ENCODE measurements at regions not wholly inside any gene's neighbourhood (a gene's known extent, or its start where the extent isn't known, plus 50 kb on each side); places are given as distances from the start of the nearest gene placed in this dataset.
"Not testable (repeated sequence)": the region's sequence is repeated elsewhere in the genome, so short reads cannot be mapped to it uniquely, and the experiment has no call there.

GRCh38 chr4:179163147-179163546, 1720.9 kb upstream of the AGA start:
- no TSS peak for BruUV-seq (replicated peaks)
- TF ChIP-seq, protein P1, sequence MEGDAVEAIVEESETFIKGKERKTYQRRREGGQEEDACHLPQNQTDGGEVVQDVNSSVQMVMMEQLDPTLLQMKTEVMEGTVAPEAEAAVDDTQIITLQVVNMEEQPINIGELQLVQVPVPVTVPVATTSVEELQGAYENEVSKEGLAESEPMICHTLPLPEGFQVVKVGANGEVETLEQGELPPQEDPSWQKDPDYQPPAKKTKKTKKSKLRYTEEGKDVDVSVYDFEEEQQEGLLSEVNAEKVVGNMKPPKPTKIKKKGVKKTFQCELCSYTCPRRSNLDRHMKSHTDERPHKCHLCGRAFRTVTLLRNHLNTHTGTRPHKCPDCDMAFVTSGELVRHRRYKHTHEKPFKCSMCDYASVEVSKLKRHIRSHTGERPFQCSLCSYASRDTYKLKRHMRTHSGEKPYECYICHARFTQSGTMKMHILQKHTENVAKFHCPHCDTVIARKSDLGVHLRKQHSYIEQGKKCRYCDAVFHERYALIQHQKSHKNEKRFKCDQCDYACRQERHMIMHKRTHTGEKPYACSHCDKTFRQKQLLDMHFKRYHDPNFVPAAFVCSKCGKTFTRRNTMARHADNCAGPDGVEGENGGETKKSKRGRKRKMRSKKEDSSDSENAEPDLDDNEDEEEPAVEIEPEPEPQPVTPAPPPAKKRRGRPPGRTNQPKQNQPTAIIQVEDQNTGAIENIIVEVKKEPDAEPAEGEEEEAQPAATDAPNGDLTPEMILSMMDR (IDR thresholded peaks at IDR 0.05; ENCODE audit: unreplicated experiment): no peak
- ChIA-PET POLR2A (no interaction called here), CTCF (interaction anchor here (0.7 kb wide), 1 partner anchor 64 kb away, joined by 4 read pairs; no protein-coding TSS in a partner anchor)
- Mint-ChIP-seq H3K9me3 (ENCODE audit: unreplicated experiment) (peaks cover 7% of the 10 kb centered on the region), H3K36me3 (ENCODE audit: insufficient read depth, unreplicated experiment) (no peaks in the 10 kb centered on the region), H3K4me1 (ENCODE audit: insufficient read depth, unreplicated experiment) (no peaks in the 10 kb centered on the region), H3K4me3 (ENCODE audit: unreplicated experiment) (no peak overlapping the region), H3K27me3 (ENCODE audit: insufficient read depth, unreplicated experiment) (no peaks in the 10 kb centered on the region), H3K27ac (ENCODE audit: low read depth, unreplicated experiment) (no peak overlapping the region)
- no peak for DNase-seq (ENCODE audit: unreplicated experiment)
- intact Hi-C loops (cut with micrococcal nuclease): no loop called here

- intact Hi-C loops (cut with micrococcal nuclease): no loop called here
- POLR2A ChIA-PET: no interaction called here
- no peak overlapping the region for H3K27ac Mint-ChIP-seq (ENCODE audit: low read depth, unreplicated experiment)
- BruUV-seq (replicated peaks): no TSS peak
- H3K27me3 Mint-ChIP-seq (ENCODE audit: insufficient read depth, unreplicated experiment): no peaks in the 10 kb centered on the region
- H3K4me1 Mint-ChIP-seq (ENCODE audit: insufficient read depth, unreplicated experiment): no peaks in the 10 kb centered on the region
- H3K4me3 Mint-ChIP-seq (ENCODE audit: unreplicated experiment): no peak overlapping the region
- CTCF ChIA-PET: interaction anchor here (1.0 kb wide), 1 partner anchor 14 kb away, joined by 3 read pairs; no protein-coding TSS in a partner anchor
- no peak for DNase-seq (ENCODE audit: unreplicated experiment)
- H3K36me3 Mint-ChIP-seq (ENCODE audit: insufficient read depth, unreplicated experiment): no peaks in the 10 kb centered on the region
- peaks cover 7% of the 10 kb centered on the region for H3K9me3 Mint-ChIP-seq (ENCODE audit: unreplicated experiment)
- TF ChIP-seq, protein P1 (IDR thresholded peaks at IDR 0.05; ENCODE audit: unreplicated experiment): no peak
These were observed 1722.2 kb upstream of the AGA start for GRCh38 chr4:179164267-179164999.

DNA sequence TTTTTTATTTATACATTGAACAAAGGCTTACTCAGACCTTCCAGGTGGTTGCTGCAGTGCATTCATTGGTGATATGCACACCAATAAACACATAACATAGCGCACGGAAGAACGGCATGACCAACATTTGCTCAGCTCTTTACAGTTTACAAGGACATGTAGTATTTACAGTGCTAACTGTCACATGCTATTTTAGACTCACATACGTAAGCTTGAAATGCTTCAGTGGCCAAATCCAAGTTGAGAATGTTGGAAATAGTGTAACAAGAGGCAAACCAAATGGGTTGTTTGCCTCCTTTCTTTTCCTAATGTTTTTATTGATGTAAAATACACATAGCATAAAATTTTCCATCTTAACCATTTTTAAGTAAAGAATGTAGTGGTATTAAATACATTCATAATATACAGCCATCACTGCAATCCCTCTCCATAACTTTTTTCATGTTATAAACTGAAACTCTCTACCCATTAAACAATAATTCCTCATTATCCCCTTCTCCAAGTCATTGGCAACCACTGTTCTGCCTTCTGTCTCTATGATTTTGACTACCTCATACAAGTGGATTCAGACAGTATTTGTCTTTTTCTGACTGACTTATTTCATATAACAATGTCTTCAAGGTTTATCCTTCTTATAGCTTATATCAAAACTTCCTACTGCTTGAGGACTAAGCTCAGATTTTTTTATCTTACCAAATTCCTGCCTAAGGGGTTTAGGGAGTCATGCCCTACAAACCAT, 1722.9 kb upstream of the AGA start:
- Mint-ChIP-seq H3K27me3 (ENCODE audit: insufficient read depth, unreplicated experiment) (no peaks in the 10 kb centered on the region), H3K27ac (ENCODE audit: low read depth, unreplicated experiment) (no peak overlapping the region), H3K36me3 (ENCODE audit: insufficient read depth, unreplicated experiment) (no peaks in the 10 kb centered on the region), H3K4me1 (ENCODE audit: insufficient read depth, unreplicated experiment) (no peaks in the 10 kb centered on the region), H3K9me3 (ENCODE audit: unreplicated experiment) (peaks cover 7% of the 10 kb centered on the region), H3K4me3 (ENCODE audit: unreplicated experiment) (no peak overlapping the region)
- DNase-seq (ENCODE audit: unreplicated experiment): no peak
- TF ChIP-seq, protein P1 (IDR thresholded peaks at IDR 0.05; ENCODE audit: unreplicated experiment): no peak
- intact Hi-C loops (cut with micrococcal nuclease): no loop called here
- ChIA-PET CTCF (interaction anchor here (1.0 kb wide), 1 partner anchor 15 kb away, joined by 3 read pairs; no protein-coding TSS in a partner anchor), POLR2A (no interaction called here)
- no TSS peak for BruUV-seq (replicated peaks)

DNA sequence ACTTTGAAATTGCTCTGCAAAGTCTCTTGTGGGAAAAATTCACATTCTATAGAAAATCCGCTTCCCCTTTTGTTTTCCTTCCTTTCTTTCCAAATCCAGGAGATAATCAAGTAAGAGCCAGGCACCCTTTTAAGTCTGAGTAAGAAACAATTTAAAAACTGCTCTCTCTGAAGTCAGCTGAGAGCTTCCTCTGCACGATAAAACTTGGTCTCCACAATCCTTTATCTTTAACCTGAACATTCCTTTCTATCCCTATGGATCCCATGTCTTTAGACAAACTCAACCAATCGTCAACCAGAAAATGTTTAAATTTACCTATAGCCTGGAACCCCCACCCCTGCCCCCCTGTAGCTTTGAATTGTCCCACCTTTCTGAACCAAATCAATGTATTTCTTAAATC, 1723.6 kb upstream of the AGA start:
- ChIA-PET CTCF (no interaction called here), POLR2A (no interaction called here)
- Mint-ChIP-seq H3K36me3 (ENCODE audit: insufficient read depth, unreplicated experiment) (no peaks in the 10 kb centered on the region), H3K27me3 (ENCODE audit: insufficient read depth, unreplicated experiment) (no peaks in the 10 kb centered on the region), H3K9me3 (ENCODE audit: unreplicated experiment) (peaks cover 6% of the 10 kb centered on the region), H3K4me1 (ENCODE audit: insufficient read depth, unreplicated experiment) (no peaks in the 10 kb centered on the region), H3K4me3 (ENCODE audit: unreplicated experiment) (no peak overlapping the region), H3K27ac (ENCODE audit: low read depth, unreplicated experiment) (no peak overlapping the region)
- TF ChIP-seq, protein P1 (IDR thresholded peaks at IDR 0.05; ENCODE audit: unreplicated experiment): no peak
- intact Hi-C loops (cut with micrococcal nuclease): no loop called here
- no peak for DNase-seq (ENCODE audit: unreplicated experiment)
- no TSS peak for BruUV-seq (replicated peaks)

- H3K4me1 Mint-ChIP-seq (ENCODE audit: insufficient read depth, unreplicated experiment); H3K36me3 Mint-ChIP-seq (ENCODE audit: insufficient read depth, unreplicated experiment); BruUV-seq (replicated peaks); H3K9me3 Mint-ChIP-seq (ENCODE audit: unreplicated experiment); intact Hi-C loops (cut with micrococcal nuclease); H3K27ac Mint-ChIP-seq (ENCODE audit: low read depth, unreplicated experiment); CTCF ChIA-PET; H3K27me3 Mint-ChIP-seq (ENCODE audit: insufficient read depth, unreplicated experiment); DNase-seq (ENCODE audit: unreplicated experiment); H3K4me3 Mint-ChIP-seq (ENCODE audit: unreplicated experiment); POLR2A ChIA-PET: not testable (repeated sequence)
These were observed 1728.1 kb upstream of the AGA start for GRCh38 chr4:179170308-179170707.
